A673 (cell line): ENCODE measurements at regions not wholly inside any gene's neighbourhood (a gene's known extent, or its start where the extent isn't known, plus 50 kb on each side); places are given as distances from the start of the nearest gene placed in this dataset.

Experiments used
- CTCF ChIP-seq: fragments of 300-800, 200-600 bp; sonication (generic); conservative IDR thresholded peaks from 2 replicates; pipeline ENCODE4 v1.5.1; 2017; ENCODE audit warnings: low read depth, mild to moderate bottlenecking, antibody characterized with exemption, low read length, moderate library complexity, mixed read lengths
- EZH2 ChIP-seq: fragments of 200-600 bp; sonication (generic); IDR thresholded peaks from 2 replicates; pipeline ENCODE4 v1.6.1; 2017; ENCODE audit warnings: borderline replicate concordance, low read depth, mild to moderate bottlenecking, mixed read lengths, antibody characterized with exemption, low read length; ENCODE audit not compliant: poor library complexity, severe bottlenecking

GRCh38 chr6:85252552-85252951, 197.3 kb upstream of the NT5E start:
- no peak for TF ChIP-seq CTCF
- no peak for TF ChIP-seq EZH2
